Testis (tissue), 2 donors: ENCODE measurements at regions not wholly inside any gene's neighbourhood (a gene's known extent, or its start where the extent isn't known, plus 50 kb on each side); places are given as distances from the start of the nearest gene placed in this dataset.

Source experiments
- DNase-seq: peaks from one replicate; pipeline ENCODE4 v3.0.0-alpha.2; 2019
- H3K27ac ChIP-seq, 2 donors: fragments of 200-600 bp; sonication (generic); one replicate each; pipeline ENCODE4 v1.5.1; 2019
- H3K27me3 ChIP-seq: fragments of 200-600 bp; sonication (generic); one replicate; pipeline ENCODE4 v1.5.1; 2019
- H3K36me3 ChIP-seq: fragments of 200-600 bp; sonication (generic); one replicate; pipeline ENCODE4 v1.5.1; 2017; ENCODE audit warnings: low read depth; ENCODE audit errors: missing control alignments
- H3K4me1 ChIP-seq: fragments of 200-600 bp; sonication (generic); one replicate; pipeline ENCODE4 v1.5.1; 2019
- H3K4me3 ChIP-seq, 2 donors: fragments of 200-600 bp; sonication (generic); one replicate each; pipeline ENCODE4 v1.5.1; 2017 to 2019
- H3K9me3 ChIP-seq: fragments of 200-600 bp; sonication (generic); one replicate; pipeline ENCODE4 v1.5.1; 2017
- CTCF ChIP-seq, 3 experiments: fragments of 450-650 bp in 2 of 3; fragments of 200-600 bp in 1 of 3; sonication (generic) in 1 of 3; IDR thresholded peaks; one replicate each; pipeline ENCODE4 v1.5.1; 2016 to 2019; ENCODE audit warnings: antibody characterized with exemption in 3 of 3, mild to moderate bottlenecking in 2 of 3, moderate library complexity in 1 of 3
- POLR2A ChIP-seq: fragments of 450-650 bp; IDR thresholded peaks from one replicate; pipeline ENCODE4 v1.6.1; 2017; ENCODE audit warnings: antibody characterized with exemption, mild to moderate bottlenecking, moderate library complexity
- WGBS, 2 donors: methylation state at CpG; one replicate each; pipeline ENCODE4 v1.1.5; 2018; 5-methylcytosine and 5-hydroxymethylcytosine counted together
- intact Hi-C: fragments of 100-400 bp; cut with DNase I; formaldehyde crosslinking; loops from one replicate; pipeline ENCODE4 v1.15.1; 2023; ENCODE audit warnings: low total_unique reads

- no peaks in the 10 kb centered on the region for H3K27me3 ChIP-seq
- no peaks in the 10 kb centered on the region for H3K36me3 ChIP-seq
- H3K27ac ChIP-seq, result no peak overlapping the region
- intact Hi-C loops, result no loop called here
- WGBS, 2 donors, result 37 to 53% methylated on average over 9 of the region's 9 CpGs
- no peaks in the 10 kb centered on the region for H3K9me3 ChIP-seq
- no peak for DNase-seq
- TF ChIP-seq CTCF (IDR thresholded peaks at IDR 0.05) (no peak), POLR2A (no peak)
- H3K4me1 ChIP-seq, result no peaks in the 10 kb centered on the region
- no peak overlapping the region for H3K4me3 ChIP-seq
Observed at GRCh38 chr7:88399036-88399435, 92.3 kb upstream of the STEAP4 start.

- no peak for DNase-seq
- intact Hi-C loops, result no loop called here
- no peak overlapping the region for H3K27ac ChIP-seq
- H3K36me3 ChIP-seq, result no peaks in the 10 kb centered on the region
- WGBS, 2 donors, result 39 to 42% methylated on average over 1 of the region's 1 CpG
- H3K4me3 ChIP-seq, result no peak overlapping the region
- no peaks in the 10 kb centered on the region for H3K27me3 ChIP-seq
- no peaks in the 10 kb centered on the region for H3K9me3 ChIP-seq
- H3K4me1 ChIP-seq, result no peaks in the 10 kb centered on the region
- TF ChIP-seq POLR2A (no peak), CTCF (IDR thresholded peaks at IDR 0.05) (no peak)
Observed at GRCh38 chr7:88398459-88398858, 91.8 kb upstream of the STEAP4 start.

- Histone ChIP-seq H3K36me3 (no peaks in the 10 kb centered on the region), H3K9me3 (no peaks in the 10 kb centered on the region), H3K27ac (no peak overlapping the region), H3K4me1 (no peaks in the 10 kb centered on the region), H3K27me3 (no peaks in the 10 kb centered on the region), H3K4me3 (no peak overlapping the region)
- TF ChIP-seq CTCF (IDR thresholded peaks at IDR 0.05), result no peak
- no peak for TF ChIP-seq POLR2A
- DNase-seq, result no peak
- intact Hi-C loops, result no loop called here
Observed at GRCh38 chr7:88396948-88397322, 90.2 kb upstream of the STEAP4 start.

- Histone ChIP-seq H3K36me3 (no peaks in the 10 kb centered on the region), H3K27me3 (no peaks in the 10 kb centered on the region), H3K27ac (no peak overlapping the region), H3K9me3 (no peaks in the 10 kb centered on the region), H3K4me3 (no peak overlapping the region), H3K4me1 (no peaks in the 10 kb centered on the region)
- intact Hi-C loops, result no loop called here
- WGBS, 2 donors, result 72 to 75% methylated on average over 2 of the region's 2 CpGs
- TF ChIP-seq POLR2A (no peak), CTCF (IDR thresholded peaks at IDR 0.05) (no peak)
- DNase-seq, result no peak
Observed at GRCh38 chr7:88396295-88396947, 89.7 kb upstream of the STEAP4 start.

GRCh38 chr7:88395715-88396114 lies 89.0 kb upstream of the STEAP4 start:
- Histone ChIP-seq H3K36me3 (no peaks in the 10 kb centered on the region), H3K27ac (no peak overlapping the region), H3K9me3 (no peaks in the 10 kb centered on the region), H3K4me1 (no peaks in the 10 kb centered on the region), H3K4me3 (no peak overlapping the region), H3K27me3 (no peaks in the 10 kb centered on the region)
- intact Hi-C loops, result no loop called here
- TF ChIP-seq POLR2A (no peak), CTCF (IDR thresholded peaks at IDR 0.05) (no peak)
- no peak for DNase-seq
- 76 to 89% methylated on average over 4 of the region's 4 CpGs for WGBS, 2 donors
